NB4 (cell line): ENCODE measurements at regions not wholly inside any gene's neighbourhood (a gene's known extent, or its start where the extent isn't known, plus 50 kb on each side); places are given as distances from the start of the nearest gene placed in this dataset.

Source experiments
- MYC ChIP-seq: IDR thresholded peaks from 2 replicates; pipeline ENCODE4 v1.6.1; 2011; ENCODE audit warnings: low read depth, low read length
- TF ChIP-seq, protein P1 (sequence below): IDR thresholded peaks from one replicate; pipeline ENCODE4 v1.5.1; 2012; ENCODE audit warnings: low read depth, low read length

GRCh38 chr4:10302096-10302495 is 155.1 kb downstream of the ZNF518B start:
- TF ChIP-seq, protein P1, sequence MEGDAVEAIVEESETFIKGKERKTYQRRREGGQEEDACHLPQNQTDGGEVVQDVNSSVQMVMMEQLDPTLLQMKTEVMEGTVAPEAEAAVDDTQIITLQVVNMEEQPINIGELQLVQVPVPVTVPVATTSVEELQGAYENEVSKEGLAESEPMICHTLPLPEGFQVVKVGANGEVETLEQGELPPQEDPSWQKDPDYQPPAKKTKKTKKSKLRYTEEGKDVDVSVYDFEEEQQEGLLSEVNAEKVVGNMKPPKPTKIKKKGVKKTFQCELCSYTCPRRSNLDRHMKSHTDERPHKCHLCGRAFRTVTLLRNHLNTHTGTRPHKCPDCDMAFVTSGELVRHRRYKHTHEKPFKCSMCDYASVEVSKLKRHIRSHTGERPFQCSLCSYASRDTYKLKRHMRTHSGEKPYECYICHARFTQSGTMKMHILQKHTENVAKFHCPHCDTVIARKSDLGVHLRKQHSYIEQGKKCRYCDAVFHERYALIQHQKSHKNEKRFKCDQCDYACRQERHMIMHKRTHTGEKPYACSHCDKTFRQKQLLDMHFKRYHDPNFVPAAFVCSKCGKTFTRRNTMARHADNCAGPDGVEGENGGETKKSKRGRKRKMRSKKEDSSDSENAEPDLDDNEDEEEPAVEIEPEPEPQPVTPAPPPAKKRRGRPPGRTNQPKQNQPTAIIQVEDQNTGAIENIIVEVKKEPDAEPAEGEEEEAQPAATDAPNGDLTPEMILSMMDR: no peak
- no peak for TF ChIP-seq MYC
